NCI-H1930 (cell line): ENCODE measurements at regions not wholly inside any gene's neighbourhood (a gene's known extent, or its start where the extent isn't known, plus 50 kb on each side); places are given as distances from the start of the nearest gene placed in this dataset.

ENCODE experiments used
- DNase-seq, 2 experiments: peaks; one replicate each; lab custom pipeline; 2025; lab: John Stamatoyannopoulos, UW

GRCh38 chr7:36096460-36097095, 56.5 kb upstream of the EEPD1 start:
- DNase-seq: no peak

GRCh38 chr7:36098096-36098495, 55.0 kb upstream of the EEPD1 start:
- no peak for DNase-seq

GRCh38 chr7:36100226-36100625, 52.8 kb upstream of the EEPD1 start:
- DNase-seq: no peak

- DNase-seq: no peak
Measured at GRCh38 chr7:36100634-36101033, 52.4 kb upstream of the EEPD1 start.
